HG03060 (cell line): ENCODE measurements at regions not wholly inside any gene's neighbourhood (a gene's known extent, or its start where the extent isn't known, plus 50 kb on each side); places are given as distances from the start of the nearest gene placed in this dataset.

Experiments used
- ATAC-seq: cut with Tn5 transposase; IDR thresholded peaks from one replicate; pipeline ENCODE4 v1.9.1; 2021; ENCODE audit warnings: low read depth, moderate number of reproducible peaks; ENCODE audit not compliant: unreplicated experiment

DNA sequence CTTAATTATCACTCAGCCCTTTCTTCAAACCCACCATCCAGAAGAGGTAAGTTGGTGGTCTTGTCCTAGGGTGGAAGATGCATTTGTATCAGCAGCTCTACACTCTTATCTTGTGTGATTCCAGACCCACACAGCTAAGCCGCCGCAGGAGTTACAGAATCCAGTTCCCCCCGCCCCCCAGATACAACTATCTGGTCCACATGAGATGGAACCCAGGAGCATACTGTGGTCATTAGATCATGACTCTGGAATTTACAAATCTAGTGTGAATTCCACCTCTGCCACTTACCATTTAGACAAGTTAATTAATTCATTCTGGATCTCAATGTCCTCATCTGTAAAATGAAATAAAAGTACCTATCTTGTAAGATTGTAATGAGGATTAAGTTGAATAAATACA, 486.4 kb downstream of the BCL11A start:
- ATAC-seq = no peak

DNA sequence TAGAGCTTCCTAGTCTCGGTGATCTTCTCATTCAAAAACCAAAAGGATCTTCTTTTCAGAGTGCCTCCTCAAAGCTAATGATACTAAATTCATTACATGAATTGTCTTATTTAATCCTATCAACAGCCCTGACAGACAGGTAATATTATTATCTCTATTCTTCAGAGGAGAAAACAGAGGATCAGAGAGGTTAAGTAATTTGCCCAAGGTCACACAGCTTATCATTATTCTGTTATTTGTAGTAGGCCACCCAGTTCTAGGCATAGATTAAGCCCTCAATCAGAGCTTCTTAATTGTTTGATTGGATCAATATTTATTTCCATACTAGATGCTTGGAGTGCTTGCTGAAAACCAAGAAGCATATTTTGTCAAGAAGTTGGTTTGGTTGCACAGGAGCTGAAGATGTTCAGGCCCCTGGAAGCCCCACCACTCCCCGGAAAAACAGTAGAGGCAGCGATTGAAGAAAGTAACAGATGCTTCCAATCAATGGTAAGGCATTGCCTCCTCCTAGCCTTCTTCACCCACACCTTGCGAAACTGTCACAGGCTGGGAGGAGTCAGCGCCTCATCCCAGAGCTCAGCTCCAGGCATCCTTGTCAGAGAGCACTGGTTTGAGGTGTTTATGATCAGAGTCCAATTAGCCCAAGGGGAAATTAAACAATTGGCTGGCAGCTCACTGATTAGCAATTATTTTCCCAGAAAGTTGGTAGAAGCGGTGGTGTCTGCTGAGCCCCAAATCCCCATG, 487.2 kb downstream of the BCL11A start:
- ATAC-seq = no peak

DNA sequence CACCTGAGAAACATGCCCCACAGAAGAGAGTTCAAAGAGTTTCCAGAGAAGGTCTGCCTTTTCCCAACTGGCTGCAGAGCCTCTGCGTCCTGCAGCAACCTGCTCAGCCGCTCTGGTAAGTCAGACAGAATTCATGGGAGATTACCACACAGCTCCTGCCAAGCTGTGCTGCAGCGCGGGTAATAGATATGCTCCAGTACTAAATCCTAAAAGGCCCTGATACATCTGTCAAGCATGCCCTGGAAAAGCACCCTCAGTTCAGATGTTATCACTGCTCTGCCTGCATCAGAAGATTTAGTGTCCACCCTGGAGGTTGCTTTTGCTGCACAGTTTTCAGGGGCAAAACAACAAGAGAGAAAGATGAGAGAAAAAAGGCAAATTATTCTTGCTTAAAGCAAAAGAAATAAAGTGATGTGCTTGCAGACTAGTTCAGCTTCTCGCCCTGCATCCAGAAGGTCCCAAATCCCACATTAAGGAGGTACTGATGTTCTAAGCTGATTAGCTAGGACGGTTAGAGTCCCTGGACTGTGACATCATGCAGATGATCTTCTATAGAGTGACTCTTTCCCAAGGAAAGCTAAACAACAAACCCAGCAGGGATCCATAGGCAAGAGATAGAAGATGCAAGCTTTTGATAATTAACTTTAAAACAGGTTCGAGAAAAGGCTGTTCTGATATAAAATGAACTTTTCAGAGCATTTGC, 488.6 kb downstream of the BCL11A start:
- ATAC-seq = no peak

DNA sequence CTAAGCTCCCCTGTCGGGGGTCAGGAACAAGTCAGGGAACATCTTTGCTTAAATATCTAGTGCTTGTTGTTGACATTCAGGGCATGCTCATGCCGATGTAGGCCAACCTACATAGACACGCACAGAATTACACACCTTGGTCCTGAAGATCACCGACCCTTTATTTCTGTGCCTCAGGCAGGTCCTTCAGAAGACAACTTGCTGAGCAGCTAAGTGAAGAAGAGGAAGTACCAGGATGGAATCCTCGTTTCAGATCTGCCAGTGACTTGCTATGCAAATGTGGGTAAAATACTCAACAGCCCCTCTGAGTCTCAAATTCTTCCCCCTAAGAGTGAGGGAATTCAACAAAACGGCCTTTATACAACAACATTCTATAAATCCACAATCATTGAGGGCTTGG, 494.7 kb downstream of the BCL11A start:
- no peak for ATAC-seq

DNA sequence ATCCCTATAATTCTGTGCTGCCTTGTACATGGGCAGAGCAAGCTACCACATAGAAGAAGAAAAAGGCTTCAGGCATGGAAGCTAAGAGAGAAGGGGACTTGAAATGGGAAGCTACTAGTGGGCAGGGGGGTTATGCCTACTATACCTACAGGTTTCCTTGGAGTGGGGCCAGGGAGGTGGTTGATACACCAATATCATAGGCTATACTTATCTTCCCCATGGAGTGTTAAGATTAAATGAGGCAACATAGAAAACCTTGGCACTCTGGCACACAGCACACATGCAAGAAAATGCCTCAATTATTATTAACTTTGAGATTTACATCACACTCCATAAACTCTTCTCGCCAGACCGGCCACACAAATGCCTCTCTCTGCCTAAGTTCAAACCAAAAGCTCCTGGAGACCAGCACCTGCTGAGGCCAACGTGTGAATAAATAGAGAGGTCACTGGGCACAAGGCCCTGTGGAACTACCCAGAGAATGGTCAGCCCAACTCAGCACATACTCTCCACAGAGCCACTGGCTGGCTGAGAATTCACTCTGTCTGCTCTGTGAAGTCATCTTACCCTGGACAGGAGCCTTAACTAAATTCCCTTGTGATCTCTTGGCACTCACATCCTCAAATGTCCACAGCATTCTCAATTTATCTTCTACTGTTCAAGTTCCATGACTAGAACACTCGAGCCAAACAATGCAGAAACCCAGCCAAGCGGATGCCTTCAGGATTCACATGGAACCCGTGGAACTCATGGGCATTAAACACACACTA, 498.7 kb downstream of the BCL11A start:
- no peak for ATAC-seq

DNA sequence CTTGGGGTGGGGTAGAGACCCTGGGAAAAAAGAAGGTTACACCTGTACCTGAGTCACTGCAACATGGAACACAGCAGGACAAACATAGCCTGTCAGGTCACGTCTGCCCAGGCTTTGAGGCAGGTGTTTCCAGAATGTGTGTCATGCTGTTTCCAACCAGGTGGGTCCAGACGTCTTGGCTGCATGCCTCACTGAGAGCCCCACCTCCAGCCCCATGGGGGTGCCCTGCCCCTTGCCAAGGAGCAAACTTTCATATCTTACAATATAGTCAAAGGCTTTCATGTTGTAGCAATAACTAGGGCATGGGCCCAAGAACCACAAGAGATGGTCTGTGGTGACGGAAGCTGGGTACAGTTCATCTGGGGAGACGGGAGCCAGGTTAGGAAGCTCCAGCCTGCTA, 499.7 kb downstream of the BCL11A start:
- ATAC-seq = no peak

DNA sequence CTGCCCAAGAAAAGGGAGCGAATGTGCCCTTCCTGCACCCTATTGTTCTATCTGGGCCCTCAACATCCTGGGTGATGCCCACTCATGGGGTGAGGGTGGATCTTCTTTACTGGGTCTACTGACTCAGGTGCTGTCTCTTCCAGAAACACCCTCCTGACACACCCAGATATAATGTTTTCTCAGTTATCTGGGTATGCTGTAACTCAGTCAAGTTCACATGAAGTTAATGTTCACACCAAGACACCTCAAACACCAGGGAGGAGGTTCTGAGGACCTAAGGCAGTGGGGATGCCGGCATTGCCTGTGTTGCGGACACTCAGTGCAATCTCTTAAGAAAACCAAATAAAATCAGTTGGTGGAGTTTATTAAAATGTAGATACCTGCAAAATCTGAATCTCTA, 500.9 kb downstream of the BCL11A start:
- ATAC-seq = no peak

DNA sequence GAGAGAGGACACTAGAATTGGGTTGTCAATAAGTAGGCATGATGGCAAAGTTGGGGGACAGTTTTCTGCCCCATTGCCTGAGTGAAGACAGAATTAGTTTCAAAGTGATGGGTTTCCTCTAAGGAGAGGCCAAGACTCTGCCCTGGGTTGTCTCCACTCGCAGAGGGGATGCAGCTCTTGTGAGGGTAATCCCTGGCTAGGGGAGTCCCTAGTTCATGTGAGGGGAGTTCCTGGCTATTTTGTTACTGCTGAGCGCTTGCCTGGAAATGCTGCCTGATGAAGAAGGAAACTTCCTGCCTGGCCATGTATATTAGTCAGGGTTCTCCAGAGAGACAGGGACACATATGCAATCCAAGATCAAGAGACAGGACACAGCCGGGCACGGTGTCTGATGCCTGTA, 501.5 kb downstream of the BCL11A start:
- no peak for ATAC-seq

DNA sequence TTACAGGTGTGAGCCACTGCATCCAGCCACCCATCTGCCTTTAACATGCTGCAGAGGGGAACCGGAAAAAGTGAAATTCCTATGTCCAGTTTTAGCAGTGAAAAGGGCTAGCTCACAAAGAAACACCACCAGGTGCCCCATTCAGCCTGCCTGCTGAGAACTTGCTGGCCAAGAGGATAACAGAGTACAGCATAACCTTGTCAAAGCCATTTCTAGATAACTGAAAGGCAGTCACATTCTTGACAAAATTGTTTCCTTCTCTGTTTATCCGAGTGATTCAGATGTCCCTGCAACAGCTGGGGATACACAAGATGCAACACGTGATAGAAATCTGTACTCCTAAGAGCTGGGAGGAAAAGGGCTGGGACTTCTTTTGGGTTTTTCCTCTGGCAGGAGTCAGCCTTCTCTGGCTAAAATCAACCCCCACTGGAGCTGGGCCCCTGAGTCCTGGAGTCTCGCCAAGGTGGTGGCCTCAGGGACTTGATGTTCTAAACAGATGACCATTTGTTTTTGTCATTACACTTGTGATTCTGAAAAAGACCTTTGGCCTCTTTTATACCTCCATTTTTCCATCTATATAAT, 505.4 kb downstream of the BCL11A start:
- ATAC-seq = no peak

DNA sequence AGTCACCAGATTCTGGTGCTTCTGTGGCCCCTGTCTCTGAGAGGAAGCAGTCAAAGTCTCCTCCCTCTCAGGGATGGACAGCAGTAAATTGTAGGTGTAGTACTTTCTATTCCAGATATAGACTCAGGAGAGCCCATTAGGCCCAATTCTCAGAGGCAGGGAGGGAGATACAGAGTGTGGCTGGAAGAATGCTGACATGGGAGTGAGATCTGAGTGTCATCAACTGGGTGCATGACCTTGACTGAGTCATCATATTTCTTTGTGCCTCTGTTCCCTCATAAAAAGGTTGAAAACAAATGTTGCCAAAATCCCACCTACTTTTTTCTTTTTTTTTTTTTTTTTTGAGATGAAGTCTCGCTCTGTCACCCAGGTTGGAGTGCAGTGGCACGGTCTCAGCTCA, 506.1 kb downstream of the BCL11A start:
- ATAC-seq = no peak

DNA sequence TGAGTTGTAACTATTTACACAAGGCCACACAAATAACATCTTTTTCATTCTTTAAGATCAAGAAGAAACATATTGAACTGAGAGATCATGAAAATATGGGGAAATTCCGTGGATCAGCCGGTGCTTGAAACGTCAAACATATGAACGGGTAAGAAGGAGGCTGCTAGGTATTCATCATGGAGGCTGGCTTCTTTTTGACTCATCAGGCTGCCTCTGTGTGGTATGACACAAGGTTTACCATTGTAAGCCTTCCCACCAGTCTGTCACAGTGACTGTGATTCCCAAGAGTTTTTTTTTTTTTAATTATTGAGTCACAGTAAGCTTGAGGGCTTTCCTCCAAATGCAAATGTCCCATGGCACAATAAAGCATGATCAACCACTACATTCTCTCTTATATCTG, 506.9 kb downstream of the BCL11A start:
- no peak for ATAC-seq

DNA sequence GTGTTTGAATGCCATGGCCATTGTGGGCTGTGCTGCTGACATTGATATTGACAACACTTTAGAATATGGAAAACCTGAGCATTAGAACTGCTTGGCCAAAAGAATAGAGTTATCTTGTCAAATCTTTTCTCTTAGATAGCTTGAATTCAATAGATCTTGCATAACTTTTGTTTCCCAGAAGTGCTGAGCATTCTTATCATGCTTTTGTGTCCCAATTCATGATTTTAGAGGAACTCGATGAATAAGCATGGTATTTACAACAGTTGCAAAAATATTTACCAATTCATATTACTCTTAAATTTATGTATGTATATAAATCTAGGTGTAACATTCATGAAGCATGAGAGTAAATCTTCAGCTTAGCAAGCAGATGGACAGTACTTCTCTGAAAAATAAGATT, 508.0 kb downstream of the BCL11A start:
- no peak for ATAC-seq

DNA sequence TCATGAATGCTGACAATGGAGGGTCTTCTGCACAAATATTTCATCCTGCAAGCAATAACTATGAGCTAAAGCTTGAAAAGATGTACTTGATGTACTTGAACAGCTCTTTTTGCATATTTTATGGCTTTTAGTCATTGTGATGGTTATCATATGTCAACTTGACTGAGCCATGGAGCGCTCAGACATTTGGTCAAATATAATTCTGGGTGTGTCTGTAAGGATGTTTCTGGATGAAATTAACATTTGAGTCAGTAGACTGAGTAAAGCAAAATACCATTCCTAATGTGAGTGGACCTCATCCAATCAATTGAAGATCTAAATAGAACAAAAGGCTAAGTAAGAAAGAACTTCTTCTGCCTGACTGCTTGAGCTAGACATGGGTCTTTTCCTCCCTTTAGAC, 509.0 kb downstream of the BCL11A start:
- no peak for ATAC-seq

DNA sequence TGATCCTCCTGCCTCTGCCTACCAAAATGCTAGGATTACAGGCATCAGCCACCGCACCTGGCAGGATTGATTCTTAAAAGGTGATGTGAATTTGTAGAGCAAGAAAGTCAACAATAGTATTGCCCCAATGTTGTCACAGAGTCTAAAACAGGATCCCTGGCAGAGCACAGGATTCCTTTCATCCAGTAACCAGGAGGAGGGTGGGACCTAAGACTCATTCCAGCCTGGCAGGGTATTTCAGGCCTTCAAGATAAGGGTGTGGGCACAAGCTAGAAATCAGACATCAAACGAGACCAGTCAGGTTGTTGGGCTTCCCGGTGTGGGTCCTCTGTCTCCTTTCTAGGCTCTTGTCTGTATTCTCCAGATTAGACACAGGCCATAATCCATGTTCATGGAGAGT, 511.4 kb downstream of the BCL11A start:
- ATAC-seq = no peak

DNA sequence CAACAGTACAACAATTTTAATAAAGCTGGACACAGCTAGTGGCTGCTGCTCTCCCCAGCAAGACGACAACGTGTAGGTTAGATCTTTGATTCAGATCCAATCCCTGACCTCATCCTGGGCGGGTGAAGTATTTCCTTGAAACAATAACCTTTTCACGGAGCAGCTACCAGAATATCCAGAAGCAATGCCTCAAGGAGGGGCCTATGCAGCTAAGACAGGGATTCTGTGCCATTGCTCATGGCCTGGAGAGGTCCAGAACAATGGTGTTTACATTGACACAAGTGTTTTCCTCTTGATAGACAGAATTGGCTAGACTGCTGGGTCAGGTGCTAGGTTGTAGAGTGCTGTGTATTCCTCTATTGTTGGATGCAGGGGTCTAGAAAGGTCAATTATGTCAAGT, 520.1 kb downstream of the BCL11A start:
- ATAC-seq = no peak

DNA sequence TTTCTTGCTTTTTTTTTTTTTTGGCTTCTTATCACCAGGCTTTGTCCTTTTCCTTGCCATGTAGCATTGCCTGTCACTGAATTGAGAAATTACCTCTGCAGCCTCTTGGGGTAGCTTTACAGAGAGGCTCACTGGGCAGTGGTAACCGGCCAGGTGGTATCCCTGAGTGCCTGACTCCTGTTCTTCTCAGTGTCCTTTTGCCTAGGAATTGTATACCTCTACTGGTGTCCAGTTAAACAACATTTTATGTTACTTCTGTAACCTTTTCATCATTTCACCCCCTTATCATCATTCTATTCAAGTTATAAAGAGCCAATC, 523.9 kb downstream of the BCL11A start:
- no peak for ATAC-seq

DNA sequence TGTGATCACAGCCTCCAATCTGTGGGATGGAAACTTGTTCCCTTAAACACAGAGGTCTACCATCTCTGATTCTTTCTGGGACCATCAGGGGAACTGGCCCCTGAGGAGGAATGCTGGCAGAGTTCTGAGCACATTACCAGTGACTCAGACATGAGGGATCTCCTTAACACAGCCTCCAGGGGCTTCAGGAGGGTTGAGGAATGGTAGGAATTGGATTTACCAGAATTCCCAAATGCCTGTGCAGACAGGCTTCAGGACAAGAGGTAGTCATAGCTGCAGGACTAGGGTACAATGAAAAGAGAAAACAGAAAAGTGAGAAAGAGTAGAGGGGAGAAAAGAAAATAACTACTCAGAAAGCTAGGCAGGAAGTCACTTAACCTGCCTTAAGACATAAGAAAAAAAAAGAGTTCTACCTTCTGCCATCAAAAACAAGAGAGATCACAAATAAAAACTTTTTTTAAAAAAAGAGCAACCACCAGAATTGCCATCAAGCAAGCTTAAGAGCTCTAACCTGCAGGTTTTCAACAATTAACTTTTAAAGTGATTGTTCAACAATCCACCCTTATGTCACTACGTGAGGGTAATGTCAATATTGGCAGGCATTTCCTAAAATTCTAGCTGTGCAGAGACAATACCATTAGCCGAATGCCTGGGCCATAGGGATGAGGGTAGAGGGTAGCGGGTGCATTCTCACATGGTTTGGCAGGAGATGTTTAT, 524.4 kb downstream of the BCL11A start:
- ATAC-seq = no peak

DNA sequence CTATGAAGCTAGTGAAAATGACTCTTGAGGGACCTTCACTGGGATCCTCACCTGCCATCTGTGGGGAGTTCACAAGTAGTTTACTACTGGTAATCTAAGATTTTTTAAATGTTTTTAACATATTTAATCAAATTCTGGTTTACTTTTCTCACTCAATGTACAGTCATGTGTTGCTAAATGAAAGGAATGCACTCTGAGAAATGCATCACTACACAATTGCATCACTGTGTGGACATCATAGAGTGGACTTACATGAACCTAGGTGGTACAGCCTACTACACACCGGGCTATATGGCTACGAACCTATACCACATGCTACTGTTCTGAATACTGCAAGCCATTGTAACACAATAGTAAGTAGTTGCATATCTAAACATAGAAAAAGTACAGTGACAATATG, 528.0 kb downstream of the BCL11A start:
- ATAC-seq = no peak

DNA sequence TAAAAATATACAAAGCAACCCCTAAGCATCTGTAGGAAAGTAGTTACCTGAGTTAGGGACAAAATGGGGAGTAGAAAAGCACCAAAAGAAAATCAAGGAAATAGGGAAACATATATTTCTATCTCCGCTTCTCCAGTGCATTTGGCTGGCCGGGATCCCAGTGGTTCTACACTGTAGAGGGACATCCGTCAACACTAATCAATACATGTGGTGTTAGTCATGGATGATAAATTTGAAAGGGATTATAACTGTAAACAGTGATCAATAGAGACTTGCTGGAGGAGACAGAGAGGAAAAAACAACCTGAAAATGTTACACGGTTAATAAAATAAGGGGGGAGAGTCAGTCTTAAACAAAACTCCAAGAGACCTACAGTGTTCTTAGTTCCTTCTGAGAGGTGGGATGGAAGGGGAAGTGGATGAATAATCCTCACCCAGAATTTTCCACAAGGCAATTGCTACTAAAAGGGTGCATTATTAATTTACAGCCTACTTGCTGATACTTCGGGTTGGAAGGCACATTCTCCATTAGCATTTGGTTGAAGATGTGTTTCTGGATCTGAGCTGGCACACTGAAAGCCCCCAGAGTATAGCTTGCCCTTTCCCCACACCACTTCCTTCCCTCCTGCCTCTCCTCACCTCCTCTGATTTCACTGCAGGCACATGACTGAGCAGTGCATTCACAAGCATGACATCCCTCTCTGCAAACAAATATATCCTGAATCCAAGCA, 530.0 kb downstream of the BCL11A start:
- ATAC-seq = no peak

DNA sequence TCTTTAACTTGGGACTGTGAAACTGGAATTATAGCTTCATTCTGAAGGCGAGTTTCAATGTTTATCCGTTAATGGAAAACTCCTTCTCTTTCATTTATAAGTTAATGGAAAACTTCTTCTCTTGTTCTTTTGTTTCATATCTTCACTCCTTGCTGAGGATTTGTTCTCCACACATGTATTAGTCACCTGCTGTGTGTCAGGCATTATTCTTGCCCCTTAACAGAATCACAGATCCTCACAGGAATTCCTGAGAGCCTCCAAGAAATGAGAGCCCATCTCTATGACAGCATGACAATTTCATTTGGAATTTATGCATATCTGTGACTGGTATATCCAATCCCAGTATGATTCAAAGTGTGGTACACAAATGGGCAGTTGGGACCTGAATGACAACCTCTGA, 545.8 kb downstream of the BCL11A start:
- ATAC-seq = no peak
